ENCODE measurements at regions not wholly inside any gene's neighbourhood (a gene's known extent, or its start where the extent isn't known, plus 50 kb on each side); places are given as distances from the start of the nearest gene placed in this dataset.
"Not testable (repeated sequence)": the region's sequence is repeated elsewhere in the genome, so short reads cannot be mapped to it uniquely, and the experiment has no call there.

DNA sequence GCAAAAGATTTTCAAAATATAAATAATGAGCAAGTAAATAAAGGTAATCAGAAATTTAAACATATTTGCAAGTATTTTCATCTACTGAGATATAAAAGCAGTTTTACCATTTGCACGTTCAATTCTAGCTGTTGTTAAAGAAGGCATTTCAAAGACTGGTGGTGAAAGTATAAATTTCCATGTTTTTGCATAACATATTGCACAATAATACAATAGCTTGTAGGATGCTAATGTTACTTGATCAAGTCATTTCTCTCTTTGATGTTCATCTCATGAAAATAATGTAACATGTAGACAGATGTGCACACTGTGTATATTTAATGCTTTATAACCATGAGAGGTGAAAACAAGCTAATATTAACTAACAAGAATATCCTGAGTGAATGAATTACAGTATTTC lies 651.9 kb downstream of the CDH9 start:
- DNase-seq: no peak

DNA sequence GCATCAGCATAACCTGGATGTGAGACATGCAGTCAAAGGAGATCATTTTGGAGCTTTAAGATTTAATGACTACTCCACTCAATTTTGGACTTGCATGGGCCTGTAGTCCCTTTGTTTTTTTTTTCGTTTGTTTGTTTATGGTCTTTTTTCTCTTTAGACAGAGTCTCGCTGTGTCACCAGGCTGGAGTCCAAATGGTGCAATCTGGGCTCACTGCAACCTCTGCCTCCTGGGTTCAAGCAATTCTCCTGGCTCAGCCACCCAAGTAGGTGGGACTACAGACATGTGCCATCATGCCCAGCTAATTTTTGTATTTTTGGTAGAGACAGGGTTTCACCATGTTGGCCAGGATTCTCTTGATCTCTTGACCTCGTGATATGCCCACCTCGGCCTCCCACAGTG lies 673.8 kb downstream of the CDH9 start:
- DNase-seq: not testable (repeated sequence)

DNA sequence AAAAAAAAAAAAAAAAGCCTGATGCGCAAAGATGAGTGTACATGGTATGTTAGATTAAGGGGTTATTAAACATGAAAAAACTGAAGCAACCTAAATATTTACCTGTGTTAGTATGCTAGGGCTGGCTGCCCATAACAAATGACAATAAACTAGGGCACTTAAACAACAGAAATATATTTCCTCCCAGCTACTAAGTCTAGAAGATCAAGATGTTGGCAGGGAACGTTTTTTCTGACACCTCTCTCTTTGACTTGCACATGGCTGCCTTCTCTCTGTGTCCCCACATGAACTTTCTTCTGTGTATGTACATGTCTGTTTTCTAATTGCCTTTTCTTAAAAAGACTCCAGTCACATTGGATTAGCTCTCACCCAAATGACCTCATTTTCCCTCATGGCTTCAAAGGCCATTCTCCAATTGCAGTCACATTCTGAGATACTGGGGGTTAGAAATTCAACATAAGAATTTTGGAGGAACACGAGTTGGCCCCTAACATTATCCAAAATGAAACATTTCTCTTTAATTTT lies 694.5 kb downstream of the CDH9 start:
- no peak for DNase-seq

DNA sequence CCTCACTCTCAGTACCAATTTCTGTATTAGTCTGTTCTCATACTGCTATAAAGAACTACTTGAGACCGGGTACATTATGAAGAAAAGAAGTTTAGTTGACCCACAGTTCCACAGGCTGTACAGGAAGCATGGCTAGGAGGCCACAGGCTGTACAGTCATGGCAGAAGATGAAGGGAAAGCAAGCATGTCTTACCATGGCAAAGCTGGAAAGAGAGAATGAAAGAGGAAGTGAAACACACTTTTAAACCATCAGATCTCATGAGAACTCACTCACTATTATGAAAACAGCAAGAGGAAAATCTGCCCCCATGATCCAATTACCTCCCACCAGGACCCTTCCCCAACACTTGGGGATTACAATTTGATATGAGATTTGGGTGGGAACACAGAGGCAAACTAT lies 698.8 kb downstream of the CDH9 start:
- no peak for DNase-seq

DNA sequence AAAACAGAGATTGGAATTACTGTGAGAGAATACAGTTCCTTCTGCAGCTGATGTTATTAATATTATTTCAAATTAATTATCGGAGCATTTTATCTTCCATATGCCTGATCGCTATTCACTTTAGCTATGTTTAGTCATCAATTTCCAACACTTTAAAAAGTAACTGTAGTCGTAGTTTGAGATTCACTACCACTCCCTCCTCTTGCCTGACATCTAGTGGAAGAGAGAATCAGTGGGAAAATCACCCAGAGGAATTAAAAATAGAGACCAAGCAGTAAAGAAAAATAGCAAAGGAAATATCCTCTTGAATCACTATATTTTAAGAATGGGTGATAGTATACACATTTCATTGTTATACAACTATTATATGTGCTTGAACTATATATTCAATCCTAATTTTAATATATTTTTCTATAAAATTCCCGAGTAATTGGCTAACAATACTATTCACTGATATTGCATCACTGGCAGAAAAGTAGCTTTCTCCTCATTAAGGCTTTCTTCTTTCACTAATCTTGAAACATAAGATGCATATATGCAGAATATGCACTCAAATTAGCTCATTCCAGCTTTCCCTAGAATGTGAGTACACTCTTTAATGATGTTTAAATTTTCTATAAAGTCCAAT lies 708.7 kb downstream of the CDH9 start:
- DNase-seq: peak; percentile 14

DNA sequence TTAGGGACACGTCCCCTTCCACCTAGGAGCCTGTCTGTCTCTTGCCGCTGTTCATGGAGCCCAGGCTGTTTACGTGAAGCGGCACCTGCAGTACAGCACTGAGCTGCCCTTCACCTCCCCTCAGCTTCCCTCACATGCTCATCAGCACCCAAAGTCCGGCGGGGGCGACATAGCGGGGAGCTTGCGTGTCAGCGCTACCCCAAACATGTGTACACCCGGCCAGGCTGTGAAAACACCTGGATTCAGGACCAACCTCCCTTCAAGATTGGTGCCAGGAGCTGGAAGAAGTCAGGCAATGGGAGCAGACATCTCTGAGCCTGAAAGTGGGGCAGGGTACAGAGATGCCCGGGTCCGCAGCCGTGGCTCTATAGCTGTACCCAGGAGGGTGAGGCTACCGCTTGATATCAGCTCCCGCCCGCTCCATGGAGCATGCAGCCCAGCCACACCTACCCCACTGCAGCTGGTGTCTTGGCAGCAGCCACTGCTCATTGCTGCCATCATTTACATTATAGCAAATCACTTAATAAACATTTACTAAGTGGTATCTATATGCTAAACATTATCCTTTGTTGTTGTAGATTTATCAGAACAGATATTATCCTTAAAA lies 712.1 kb downstream of the CDH9 start:
- no peak for DNase-seq

DNA sequence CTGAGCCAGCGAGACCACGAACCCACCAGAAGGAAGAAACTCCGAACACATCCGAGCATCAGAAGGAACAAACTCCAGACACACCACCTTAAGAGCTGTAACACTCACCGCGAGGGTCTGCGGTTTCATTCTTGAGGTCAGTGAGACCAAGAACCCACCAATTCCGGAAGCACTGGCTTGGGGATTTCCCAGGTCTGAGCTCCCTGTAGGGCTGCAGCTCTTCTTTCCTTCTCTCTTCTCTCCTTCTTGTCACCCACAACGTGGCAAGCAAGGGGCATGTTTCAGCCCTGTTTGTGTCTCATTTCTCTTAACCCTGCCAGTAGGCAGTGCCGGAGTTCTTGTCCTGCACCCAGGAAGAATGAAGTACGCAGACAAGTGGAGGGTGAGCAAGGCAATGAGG lies 713.0 kb downstream of the CDH9 start:
- not testable (repeated sequence) for DNase-seq

DNA sequence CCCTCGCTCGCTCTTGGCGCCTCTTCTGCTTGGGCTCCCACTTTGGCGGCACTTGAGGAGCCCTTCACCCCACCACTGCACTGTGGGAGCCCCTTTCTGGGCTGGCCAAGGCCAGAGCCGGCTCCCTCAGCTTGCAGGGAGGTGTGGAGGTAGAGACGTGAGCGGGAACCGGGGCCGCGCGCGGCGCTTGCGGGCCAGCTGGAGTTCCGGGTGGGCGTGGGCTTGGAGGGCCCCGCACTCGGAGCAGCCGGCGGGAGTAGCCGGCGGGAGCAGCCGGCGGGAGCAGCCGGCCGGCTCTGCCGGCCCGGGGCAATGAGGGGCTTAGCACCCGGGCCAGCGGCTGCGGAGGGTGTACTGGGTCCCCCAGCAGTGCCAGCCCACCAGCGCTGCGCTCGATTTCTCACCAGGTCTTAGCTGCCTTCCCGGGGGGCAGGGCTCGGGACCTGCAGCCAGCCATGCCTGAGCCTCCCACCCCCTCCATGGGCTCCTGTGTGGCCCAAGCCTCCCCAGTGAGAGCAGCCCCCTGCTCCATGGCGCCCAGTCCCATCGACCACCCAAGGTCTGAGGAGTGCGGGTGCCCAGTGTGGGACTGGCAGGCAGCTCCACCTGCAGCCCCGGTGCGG lies 714.0 kb downstream of the CDH9 start:
- not testable (repeated sequence) for DNase-seq

DNA sequence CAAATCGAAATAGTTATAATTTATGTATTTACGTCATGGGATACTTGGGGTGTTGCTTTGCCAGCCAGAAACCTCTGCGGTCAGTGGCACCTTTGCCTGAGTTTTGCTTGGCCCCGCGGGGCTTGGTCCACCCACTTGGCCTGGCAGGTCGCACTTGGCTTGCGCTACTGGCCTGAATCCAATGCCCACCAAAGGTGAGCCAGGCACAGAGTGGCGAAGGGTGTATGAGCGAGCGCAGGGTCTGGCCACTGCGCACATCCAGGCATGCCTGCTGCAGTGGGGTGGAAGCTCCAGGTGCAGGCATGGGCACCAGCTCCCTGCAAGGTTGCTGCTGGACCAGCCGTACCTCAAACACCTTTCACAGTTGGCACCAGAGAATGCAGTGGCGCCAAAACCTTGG lies 714.6 kb downstream of the CDH9 start:
- no peak for DNase-seq

DNA sequence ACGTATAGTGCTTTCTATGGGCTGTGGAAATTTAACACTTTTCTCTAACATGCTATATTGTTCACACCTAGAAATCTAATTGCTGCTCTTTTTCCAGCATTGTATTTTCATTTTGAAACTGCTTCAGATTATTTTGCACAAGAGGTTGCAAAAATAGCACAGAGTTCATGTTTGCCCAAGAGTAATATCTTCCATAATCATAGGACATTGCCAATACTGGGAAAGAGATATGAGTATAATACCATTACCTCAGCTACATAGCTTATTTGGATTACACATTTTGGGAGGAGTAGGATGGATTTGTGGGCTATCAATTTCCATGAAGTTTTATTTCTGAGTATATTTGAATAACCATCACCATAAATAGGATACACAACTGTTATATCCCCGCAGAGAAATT lies 717.1 kb downstream of the CDH9 start:
- DNase-seq: no peak

DNA sequence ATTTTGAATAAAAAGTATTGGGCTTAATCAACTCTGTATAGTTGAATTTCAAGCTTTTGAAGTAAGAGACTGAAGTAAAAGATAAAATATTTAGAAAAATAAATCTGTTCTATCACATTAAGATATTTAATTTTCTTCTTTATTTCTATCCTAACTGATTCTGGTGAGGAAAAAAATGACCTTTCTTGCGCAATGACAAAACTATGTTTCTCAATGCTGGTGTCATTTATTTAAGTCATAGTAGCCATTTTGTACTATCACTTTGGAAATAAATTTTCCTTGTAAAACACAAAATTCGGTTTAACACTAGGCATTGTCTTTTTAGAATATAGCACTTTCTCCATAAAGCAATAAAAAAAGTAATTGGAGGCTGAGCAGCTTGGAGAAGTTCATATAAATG lies 728.0 kb downstream of the CDH9 start:
- no peak for DNase-seq

DNA sequence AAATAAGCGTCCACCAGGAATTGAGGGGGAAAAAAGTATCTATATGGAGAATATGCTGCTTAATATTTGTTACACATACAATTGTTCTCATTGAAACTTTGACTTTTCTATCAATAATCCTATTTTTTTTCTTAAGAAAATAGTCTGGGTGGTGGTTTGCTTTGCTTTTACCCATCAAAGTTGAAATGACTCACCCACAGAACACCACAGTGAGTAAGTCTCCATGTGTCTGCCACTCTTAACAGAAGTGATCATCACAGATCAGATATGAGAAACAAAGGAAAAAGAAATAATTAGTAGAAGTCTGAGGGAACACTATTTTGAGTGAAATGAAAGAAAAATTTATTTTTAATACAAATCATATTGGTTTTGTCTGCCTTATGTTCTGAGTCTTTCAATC lies 742.8 kb downstream of the CDH9 start:
- no peak for DNase-seq

DNA sequence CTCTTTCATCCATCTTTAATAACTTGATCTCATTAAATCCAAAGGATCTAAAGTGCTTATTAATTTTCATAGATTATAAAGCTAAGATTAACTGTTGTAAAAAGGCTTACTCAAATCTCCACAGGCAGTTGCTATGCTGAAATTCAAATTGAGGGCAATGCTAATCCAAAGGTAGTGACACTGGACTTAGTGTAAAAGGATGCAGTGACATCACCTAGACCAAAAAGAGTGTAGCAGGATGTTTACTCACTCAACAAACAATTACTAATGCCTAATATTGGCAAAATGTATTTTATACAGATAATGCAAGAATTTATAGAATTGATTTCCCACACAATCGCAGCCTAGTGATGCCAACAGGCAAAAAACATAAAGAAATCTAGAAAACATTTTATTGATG lies 756.2 kb downstream of the CDH9 start:
- DNase-seq: no peak

DNA sequence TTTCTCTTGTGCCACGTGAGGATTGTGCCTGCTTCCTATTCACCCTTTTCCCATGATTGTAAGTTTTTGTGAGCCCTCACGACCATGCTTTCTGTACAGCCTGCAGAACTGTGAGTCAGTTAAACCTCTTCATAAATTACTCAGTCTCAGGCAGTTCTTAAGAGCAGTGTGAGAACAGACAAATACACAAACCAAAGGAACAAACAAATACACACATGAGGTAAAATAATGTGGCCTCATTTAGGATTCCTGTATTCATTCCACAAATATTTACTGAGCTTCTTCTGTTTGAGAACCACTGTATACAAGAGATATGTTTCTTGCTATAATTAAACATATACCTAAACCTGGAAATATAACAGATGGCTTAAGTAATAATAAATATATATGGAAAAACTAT lies 760.3 kb downstream of the CDH9 start:
- DNase-seq: no peak

DNA sequence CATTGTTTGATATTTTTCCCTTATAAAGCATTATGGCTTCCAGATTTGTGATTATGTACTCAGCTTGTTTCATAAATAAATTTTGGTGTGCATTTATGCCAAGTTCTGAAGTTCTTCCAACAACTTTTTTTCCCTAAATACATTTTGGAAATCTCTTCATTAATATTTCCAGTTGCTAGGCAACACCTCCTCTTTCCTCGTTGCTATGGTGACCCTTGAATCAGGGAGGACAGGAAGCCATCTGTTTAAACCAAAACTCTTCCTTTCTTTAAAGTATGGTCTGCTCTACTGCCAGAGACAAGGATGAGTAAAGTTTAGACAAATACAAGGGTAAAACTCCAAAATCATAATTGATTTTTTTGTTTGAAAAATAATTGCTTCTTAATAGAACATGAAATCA lies 779.3 kb downstream of the CDH9 start:
- no peak for DNase-seq

DNA sequence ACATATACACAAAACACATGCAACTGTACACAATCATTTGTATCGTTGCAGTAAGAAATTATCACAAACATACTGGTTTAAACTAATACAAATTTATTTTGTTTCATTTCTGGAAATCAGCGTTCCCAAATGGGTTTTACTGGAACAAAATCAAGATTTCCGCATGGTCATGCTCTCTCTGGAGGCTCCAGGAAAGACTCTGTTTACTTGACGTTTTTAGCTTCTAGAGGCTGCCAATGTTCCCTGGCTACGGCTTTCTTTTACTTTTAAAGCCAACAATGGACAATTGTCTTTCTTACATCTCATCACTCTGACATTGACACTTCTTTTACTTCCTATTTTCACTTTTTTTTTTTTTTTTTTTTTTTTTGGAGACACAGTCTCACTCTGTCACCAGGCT lies 793.1 kb downstream of the CDH9 start:
- no peak for DNase-seq

DNA sequence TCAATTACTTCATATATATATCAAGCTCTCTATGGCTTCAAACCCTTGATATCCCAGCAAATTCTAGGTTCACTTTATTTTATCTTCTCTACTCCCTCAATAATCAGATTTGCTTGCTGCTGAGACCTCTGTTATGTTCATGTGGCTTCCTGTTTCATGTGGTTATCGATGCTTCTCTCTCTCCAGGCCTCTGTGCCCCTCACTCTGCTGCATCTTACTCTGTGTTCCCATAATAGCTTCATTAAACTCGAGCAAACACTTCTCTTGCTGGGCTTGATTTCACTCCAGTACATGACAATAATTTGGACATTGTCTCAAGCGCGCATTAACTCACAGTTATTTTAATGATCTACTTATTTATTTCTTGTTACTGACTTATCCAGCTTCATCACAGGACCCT lies 798.8 kb downstream of the CDH9 start:
- no peak for DNase-seq

DNA sequence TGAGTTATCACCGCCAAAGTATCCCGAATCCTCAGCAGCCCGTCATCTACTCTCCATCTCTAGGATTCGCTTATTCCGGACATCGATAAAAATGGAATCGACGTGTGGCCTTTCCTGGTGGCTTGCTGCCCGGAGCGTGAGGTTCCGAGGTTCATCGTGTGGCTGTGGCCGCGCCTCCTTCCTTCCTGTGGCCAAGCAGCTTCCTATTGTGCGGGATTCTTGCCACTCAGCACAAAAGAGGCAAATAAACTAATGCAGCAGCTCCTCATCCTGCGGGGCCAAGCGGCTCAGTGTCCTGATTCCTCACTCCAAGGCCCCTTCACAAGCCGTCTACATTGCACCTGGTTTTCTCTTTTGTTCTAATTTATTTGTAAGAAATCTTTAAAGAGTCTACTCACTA lies 800.9 kb downstream of the CDH9 start:
- no peak for DNase-seq

DNA sequence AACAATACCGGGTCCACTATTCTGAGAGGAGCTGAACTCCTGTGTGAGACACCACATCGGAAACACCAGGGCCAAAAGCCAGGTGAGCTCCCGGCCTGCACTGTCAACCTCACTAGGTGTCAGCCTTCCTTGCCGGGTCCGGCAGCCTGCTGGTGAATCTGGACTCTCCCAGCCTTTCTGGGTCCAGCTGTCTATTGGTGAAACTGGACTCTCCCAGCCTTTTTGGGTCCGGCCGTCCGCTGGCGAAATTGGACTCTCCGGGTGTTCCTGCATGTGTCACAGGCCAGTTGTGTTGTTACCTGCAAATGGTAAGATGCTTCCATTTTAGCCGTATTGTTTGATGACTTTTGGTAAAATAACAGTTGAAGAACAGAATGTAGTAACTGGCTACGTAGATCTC lies 801.5 kb downstream of the CDH9 start:
- no peak for DNase-seq

DNA sequence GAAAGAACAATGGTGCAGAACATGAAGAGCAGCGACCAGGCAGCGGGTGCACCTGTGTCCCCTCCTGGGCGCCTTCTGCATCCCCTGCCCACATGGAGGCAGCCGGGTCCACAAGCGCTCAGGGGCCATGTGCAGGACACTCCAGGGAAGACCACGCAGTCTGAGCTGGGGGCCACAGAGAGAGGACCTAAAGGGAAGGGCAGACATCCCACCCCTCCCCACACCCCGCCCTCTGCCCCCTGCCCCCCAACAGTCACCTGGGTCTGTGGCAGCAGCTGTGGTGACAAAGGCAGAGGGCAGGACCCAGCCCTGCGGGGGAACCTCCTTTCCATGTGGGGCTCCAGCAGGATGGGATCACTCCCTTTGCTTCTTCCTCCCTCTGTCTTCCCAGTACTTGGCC lies 805.7 kb downstream of the CDH9 start:
- DNase-seq: no peak

DNA sequence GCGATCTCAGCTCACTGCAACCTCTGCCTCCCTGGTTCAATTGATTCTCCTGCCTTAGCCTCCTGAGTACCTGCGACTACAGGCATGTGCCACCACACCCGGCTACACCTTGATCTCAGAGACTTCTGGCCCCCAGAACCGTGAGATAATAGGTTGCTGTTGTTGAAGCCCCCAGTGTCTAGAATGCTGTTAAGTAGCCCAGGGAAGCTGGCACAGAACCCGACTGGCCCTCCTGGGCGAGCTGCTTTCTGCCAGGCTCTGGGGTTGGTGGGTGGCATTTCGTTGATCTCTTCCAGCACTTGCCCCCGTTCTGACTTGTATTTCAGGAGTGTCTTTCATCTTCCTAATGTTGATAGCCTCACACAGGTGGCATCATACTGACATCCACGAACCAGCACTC lies 807.1 kb downstream of the CDH9 start:
- DNase-seq: no peak

DNA sequence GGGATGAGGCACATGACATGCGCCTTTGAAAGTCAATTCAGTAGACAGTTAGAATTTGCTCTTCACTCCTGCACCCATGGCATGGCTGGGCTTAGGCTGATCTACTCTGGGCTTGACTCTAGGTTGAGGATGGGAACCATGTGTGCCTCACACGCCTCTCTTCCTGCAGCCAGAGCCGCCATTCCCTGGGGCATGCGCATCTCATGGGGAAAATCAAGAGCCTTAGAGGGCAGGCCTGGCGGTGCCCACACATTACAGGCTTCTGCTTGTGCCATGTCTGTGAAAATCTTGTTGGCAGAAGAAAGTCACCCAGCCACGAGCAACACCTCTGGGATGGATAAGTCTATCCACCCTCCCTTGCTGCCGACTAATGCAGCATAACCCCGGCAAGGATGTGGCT lies 808.5 kb downstream of the CDH9 start:
- no peak for DNase-seq

DNA sequence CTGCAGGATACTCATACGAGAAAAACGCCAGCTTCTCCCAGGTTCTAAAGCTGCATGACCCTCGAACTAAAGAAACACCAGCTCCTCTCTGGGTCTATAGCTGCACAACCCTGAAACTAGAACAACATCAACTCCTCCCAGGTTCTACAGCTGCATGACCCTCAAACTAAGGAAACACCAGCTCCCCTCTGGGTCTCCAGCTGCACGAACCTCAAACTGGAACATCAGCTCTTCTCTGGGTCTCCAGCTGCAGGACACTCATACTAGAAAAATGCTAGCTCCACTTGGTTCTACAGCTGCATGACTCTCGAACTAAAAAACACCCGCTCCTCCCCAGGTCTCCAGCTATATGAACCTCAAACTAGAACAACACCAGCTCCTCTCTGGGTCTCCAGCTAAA lies 811.1 kb downstream of the CDH9 start:
- DNase-seq: no peak

DNA sequence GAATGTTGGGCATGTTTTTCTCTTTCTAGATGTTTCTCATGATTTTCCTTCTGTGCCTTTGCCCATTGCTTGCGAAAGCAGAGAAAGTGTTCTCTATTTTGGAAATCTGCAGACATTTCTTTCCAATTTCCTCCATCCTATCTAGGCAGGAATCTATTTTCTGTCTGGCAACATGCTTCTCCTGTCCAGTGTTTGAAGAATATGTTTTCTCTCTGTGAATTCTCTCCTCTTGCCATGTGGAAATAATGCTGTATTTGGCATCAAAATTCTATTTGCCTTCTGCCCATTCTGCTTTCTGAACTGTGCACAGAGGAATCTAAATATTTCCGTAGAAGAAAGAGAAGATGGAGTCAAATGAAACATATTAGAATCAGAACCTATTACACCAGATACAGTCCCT lies 833.3 kb downstream of the CDH9 start:
- DNase-seq: no peak

DNA sequence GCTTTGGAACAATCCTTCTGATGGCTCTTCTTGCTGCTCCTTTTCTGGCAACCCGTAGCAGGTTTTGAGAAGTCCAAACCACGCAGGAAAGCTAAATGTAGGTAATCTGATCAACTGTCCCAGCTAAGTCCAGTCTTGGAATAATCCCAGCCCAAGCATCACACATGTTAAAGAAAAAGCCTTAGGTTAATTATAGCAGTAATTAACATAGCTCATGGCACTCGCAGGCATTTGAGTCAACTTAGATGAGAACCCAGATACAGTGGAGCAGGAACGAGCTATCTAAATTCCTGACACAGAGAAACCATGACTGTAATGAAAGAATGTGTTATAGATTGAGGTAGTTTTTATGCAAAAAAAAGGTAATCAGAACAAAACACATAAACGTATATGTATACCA lies 844.8 kb downstream of the CDH9 start:
- DNase-seq: no peak

Measured in NCI-H526 treated with DMSO at 0.1 percent for 48 hours (cell line).